ENCODE measurements at regions not wholly inside any gene's neighbourhood (a gene's known extent, or its start where the extent isn't known, plus 50 kb on each side); places are given as distances from the start of the nearest gene placed in this dataset.

DNA sequence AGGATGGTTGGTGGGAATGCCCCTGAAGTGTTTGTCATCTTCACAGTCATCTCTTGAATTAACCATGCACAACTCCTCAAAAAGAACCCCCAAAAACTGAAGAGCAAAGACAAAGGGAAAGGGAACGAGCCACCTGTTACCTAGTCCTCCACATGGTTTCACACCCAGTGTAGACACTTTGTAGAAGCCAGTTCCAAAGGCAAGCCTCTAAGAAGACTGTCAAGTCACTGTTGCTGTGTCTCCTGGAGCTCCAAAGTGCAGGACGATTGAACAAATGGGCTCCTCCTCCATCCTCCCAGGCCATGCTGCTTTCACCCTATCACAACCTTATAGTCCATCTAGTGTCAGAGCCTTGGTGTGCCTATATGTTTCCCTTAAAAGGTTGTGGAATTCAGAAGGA lies 277.6 kb upstream of the PRDM1 start:
- DNase-seq, result no peak

DNA sequence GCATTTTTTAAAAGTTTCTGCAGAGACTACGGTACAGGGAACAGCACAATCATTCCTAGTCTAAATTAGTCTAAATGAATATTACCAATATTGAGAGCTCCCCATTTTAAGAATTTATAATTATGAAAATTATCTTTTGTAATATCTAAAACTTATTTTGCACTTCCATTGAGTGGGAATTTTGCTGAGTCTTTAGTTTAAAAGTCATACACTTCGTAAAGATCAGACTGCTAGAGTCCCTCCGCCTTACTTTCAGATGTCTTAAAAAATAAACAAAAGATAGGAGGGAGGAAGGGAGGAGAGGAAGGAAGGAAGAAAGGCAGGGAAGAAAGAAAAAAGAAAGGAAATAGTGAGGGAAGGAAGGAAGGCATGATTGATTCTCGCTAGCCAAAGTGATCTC lies 278.2 kb upstream of the PRDM1 start:
- DNase-seq, result no peak

GRCh38 chr6:105806486-105806920 lies 279.6 kb upstream of the PRDM1 start:
- DNase-seq, result no peak

DNA sequence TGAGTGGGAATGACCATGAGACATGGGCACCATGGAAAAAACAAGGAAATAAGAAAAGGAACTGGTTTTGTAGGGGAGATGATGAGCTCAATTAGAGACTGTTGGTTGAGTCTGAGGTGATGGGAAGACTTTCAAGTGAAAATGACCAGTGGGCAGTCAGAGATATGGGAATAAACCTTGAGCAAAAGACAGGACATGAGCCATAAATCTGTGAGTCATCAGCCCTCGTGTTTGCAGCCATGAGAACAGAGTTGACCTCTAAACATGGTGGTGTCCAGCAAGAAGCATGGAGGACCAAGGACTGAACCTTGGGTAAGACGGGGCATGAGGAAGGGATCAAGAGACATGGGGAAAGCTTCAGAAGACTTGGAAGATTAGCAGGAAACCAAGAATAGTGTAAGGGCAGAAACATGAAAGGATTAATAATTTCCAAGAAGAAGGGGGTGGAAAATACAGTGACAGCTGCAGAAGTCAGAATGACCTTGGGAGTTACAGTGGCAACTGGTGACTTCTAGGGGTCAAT lies 280.6 kb upstream of the PRDM1 start:
- no peak for DNase-seq

DNA sequence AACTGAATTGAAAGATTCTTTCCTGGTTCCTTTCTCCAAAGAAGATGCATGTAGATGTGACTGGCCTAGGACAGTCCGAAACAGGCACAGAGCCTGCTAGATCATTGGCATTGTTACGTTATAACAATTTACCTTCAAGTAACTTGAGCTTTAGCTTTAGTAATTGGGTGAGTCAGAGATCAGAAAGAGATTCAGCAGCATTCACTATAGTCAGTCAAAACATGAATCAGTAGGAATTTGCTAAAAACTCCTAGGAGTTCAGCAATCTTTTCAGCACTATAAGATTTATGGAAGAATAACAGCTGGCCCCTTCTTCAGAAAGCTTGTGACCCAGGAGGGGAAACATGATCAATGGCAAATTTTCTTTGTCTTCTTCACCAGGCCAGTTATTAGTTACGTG lies 281.7 kb upstream of the PRDM1 start:
- no peak for DNase-seq

DNA sequence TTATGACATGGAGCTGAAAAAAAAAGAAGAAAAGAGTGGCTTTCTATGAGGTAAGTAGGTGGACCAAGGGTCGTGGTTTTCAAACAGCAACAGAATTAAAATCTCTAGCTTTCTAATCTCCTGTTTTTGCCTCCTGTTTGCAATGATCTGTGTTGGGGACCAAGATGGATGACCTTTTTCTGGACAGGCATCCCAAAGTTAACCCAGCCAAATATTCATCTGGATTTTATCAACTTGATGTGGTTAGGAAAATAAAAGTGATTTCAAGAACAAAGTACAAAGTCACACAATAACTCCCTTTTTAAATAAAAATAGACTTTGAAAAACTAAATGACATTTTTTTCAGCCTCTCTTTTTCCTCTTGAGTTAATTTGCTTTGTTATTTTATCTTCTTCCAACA lies 282.1 kb upstream of the PRDM1 start:
- no peak for DNase-seq

- no peak for DNase-seq
Observed at GRCh38 chr6:105803442-105803841, 282.7 kb upstream of the PRDM1 start.

- DNase-seq, result no peak
Observed at GRCh38 chr6:105802703-105803102, 283.4 kb upstream of the PRDM1 start.

DNA sequence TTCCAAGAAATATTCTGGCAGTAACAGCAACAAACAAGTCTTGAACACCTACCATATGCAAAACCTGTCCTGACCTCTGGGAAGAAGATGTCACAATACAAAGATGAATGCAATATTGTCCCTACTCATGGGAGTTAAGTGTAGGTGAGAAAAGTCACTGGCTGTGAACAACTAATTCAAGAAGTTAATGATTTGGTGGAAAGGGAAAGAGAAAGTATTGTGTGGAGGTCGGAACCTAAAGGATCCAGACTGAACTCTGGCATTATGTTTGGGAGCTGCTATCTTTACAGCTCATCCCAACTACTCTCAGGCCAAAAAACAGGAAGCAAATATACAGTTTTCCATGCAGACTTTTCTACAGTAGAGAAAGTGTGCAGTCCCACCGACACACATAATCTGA lies 285.3 kb upstream of the PRDM1 start:
- no peak for DNase-seq

DNA sequence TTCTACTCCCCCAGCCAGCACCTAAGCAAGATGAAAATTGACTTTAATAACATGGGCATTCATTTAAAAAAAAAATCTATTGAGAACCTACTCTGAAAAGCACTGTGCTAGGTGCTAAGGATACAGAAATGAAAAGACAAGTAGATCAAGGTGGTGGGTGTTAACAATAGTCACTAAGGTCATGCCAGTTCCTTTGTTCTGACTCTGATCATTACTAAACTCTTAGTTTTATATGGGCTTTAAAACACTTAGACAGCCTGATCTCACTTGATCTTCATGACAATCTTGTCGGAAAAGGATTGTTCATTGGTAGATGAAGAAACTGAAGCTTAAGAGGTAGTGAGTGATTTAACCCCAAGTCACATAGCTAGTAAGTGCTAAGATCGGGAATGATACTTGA lies 285.7 kb upstream of the PRDM1 start:
- DNase-seq, result no peak

DNA sequence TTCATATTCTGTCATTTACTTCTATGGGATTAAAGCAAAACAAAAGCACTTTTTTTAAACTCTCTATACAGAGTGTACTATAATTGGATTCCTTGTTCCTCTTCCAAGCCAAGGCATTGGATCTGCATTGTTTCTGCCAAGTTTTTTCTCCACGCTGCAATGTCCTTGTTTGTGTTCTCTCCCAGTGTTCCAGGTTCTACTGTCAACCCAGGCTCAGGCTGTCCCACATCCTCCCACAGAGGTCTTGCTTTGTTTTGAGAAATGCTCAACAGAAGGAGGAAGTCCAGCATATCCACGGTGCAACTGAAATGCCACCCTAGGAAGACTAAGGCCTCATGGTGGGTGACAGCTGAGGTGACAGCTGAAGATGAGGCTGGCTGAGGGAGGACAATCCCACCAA lies 287.1 kb upstream of the PRDM1 start:
- no peak for DNase-seq

GRCh38 chr6:105797983-105798453 lies 288.1 kb upstream of the PRDM1 start:
- peak; percentile 58 for DNase-seq

- DNase-seq, result no peak
Observed at GRCh38 chr6:105797286-105797979, 288.7 kb upstream of the PRDM1 start.

DNA sequence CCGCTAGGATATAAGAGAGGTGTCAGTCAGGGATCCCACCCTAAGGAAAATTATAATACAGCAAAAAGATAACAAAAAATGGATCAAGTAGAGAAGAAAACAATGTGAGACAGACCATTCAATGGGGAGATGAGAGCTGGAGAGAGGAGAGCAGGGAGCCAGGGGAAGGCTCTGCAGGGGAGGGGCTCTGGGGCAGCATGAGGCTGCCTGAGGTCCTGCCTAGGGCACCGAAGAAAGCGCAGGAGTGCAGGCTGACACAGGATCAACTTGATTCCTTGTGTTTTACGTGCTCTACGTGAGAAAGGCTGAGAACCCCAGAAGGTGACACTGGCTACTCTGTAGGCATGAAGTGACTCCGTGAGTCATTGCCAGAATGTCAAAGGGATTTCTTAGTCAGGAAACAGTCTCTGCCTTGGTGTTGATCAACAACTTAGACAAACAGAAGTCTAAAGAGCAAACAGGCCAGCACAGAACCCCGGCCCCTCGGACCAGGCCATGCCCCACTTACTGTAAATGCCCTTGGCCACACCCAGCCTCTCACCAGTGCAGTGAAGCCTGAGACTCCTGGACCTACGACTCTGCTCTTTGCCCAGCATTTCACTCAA lies 290.1 kb upstream of the PRDM1 start:
- no peak for DNase-seq

- no peak for DNase-seq
Observed at GRCh38 chr6:105795366-105795765, 290.8 kb upstream of the PRDM1 start.

- no peak for DNase-seq
Observed at GRCh38 chr6:105794870-105795269, 291.3 kb upstream of the PRDM1 start.

- no peak for DNase-seq
Observed at GRCh38 chr6:105794239-105794638, 291.9 kb upstream of the PRDM1 start.

GRCh38 chr6:105793130-105793529 lies 293.0 kb upstream of the PRDM1 start:
- no peak for DNase-seq

DNA sequence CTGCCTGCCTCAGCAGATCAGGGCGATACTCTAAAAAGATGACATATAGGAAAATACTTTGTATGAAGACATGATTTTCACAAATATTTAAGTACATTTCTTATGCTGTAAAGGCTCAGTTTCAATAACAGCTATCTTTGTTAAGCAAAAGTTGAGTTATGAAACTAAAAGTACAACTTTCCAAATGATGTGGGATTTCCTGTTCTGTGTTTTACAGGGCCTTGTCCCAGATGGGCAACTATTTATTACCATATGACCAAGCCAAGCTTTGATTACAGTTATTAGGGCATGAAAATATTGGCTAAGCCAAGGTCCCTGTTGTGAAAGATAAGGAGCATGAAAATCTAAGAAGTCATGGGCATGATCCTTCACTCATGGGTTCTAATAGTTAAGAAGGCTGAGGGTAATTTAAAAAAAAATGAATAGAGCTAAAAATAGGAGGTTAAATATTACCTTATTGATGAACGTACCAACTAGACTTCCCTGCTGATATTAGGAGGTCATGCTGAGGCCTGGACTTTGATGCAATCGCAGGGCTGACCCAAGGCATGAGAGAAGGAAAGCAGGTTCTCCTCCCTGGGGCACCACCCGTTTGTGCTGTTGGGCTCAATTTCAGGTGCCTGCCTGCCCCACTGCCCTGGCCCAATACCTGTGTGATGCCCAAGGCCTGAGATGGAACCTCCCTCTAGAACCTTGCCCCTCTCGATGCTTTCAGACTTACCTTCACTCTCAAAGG lies 294.4 kb upstream of the PRDM1 start:
- DNase-seq, result no peak

DNA sequence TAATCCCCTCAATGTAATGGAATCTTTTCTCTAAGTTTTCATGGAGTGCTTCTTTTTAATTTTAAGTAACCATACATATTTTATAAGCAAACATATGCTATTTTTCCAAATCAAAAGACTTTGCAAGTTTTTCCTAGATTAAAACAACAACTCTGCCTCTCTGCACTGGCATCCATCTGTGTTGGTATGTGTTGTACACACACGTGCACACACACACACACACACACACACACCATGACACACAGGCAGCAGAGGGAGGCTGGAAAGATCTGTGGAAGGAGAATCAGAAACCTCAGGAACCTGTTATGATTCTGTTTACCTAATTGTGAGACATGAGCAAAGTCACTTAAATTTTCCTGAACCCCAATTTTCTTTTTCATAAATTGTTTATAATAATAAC lies 295.0 kb upstream of the PRDM1 start:
- DNase-seq, result no peak

DNA sequence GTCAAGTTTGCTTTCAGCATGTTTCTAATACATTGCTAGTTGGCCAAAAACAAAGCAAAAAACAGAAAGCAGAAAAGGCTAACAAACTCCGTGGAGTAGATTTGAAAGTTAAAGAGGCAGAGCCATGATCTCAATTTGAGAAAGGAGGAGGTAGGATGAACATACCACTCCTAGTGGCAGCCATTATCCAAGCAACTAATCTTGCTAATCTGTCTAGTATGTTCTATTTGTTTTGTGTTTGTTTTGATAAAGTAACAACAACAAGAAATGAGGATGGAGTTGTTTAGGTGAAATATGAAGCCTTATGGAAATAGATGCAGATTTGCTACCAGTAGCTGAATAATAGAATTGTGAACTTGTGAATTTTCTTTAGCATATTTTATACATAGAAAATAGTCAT lies 295.5 kb upstream of the PRDM1 start:
- no peak for DNase-seq

GRCh38 chr6:105789935-105790334 lies 296.2 kb upstream of the PRDM1 start:
- no peak for DNase-seq

DNA sequence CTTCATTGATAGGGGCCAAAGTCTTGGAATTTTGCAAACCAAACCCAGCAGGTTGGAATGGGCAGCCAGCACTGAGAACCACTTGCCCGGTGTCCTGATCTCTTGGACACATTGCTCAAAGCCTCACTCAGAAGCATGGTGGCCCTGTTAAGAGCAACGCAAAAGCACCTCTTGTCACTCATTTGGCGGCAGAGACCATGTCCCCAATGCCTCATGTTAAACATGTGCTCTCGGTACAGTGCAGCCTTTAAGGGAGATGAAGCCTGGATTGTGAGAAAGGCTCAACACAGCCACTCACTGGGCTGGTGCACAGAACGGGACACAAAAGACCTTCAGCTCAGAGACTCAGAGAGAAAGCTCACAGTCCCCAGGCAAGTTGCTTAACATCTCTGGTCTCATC lies 298.4 kb upstream of the PRDM1 start:
- no peak for DNase-seq
